ENCODE measurements at regions not wholly inside any gene's neighbourhood (a gene's known extent, or its start where the extent isn't known, plus 50 kb on each side); places are given as distances from the start of the nearest gene placed in this dataset.

DNA sequence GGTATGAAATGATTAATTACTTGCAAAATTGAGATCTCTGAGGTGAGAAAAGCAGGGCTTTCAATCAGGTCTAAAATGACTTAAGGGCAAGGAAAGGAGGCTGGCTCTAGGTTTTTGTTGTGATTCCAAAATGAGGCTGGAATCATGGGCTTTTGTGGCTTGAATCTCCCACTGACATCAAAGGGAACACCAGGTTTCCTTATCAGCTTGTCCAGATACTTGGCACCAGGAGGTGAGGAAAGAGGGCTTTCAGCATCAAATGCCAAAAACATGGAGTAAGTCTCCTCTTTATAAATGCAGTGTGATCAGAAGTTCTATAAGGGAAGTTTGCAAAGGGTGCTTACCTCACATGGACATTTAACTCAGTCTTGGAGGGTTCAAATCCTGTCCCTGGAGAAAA, 402.3 kb downstream of the NDFIP2 start:
- TF ChIP-seq POLR2A (IDR thresholded peaks at IDR 0.05) (no peak), POLR2AphosphoS5 (IDR thresholded peaks at IDR 0.05) (no peak)
- TF ChIP-seq, protein P1, sequence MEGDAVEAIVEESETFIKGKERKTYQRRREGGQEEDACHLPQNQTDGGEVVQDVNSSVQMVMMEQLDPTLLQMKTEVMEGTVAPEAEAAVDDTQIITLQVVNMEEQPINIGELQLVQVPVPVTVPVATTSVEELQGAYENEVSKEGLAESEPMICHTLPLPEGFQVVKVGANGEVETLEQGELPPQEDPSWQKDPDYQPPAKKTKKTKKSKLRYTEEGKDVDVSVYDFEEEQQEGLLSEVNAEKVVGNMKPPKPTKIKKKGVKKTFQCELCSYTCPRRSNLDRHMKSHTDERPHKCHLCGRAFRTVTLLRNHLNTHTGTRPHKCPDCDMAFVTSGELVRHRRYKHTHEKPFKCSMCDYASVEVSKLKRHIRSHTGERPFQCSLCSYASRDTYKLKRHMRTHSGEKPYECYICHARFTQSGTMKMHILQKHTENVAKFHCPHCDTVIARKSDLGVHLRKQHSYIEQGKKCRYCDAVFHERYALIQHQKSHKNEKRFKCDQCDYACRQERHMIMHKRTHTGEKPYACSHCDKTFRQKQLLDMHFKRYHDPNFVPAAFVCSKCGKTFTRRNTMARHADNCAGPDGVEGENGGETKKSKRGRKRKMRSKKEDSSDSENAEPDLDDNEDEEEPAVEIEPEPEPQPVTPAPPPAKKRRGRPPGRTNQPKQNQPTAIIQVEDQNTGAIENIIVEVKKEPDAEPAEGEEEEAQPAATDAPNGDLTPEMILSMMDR (IDR thresholded peaks at IDR 0.05) = no peak
